SK-N-MC (cell line): ENCODE measurements at regions not wholly inside any gene's neighbourhood (a gene's known extent, or its start where the extent isn't known, plus 50 kb on each side); places are given as distances from the start of the nearest gene placed in this dataset.

ENCODE experiments used
- EZH2 ChIP-seq: fragments of 200-600 bp; sonication (generic); IDR thresholded peaks from one replicate; pipeline ENCODE4 v1.6.1; 2017; ENCODE audit warnings: antibody characterized with exemption
- FOXP2 ChIP-seq: optimal IDR thresholded peaks from 2 replicates; pipeline ENCODE3; 2011; ENCODE audit warnings: mild to moderate bottlenecking, moderate library complexity; ENCODE audit not compliant: insufficient read depth; ENCODE audit errors: extremely low read length, control extremely low read depth
- POLR2AphosphoS5 ChIP-seq: IDR thresholded peaks from 2 replicates; pipeline ENCODE4 v1.6.1; 2012; ENCODE audit warnings: mild to moderate bottlenecking, low read depth, low read length, borderline replicate concordance

DNA sequence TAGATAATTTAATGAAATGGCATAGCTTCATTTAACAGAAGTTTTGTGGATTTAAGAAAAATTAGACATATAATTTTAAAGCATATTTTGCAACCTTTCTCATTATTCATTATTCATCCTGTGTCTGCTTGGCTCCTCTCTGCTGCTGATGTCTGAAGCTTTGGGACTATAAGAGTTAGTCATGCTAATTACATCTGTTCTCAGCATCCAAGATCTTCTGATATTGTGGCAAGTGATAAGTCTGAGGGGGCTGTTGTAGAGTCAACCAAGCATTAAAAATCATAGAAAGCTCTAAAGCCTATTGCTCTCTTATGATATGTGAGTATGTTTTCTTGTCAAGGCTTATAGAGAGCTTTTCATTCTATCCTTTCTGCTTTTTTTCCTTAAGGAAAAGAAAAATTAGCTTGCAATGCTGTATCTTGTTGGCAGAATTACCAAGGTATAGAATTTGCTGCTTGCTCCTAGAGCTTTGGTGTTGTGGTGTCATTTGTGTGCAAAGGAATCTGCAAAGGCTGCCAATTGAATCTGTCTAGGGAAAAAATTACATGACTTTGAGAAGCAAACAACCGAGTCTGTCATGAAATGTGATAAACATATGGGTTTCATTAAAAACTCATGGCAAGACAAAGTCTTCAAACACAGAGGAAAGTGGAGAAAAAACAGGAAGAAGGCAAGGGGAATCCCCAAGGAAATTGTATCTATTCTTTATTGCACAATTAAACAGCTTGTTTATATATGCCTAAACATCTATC, 156.1 kb upstream of the DAB2 start:
- TF ChIP-seq POLR2AphosphoS5 (no peak; the same call in 1 of the 2 replicates), EZH2 (no peak), FOXP2 (peak; percentile 93)
